H1 (cell line): ENCODE measurements at regions not wholly inside any gene's neighbourhood (a gene's known extent, or its start where the extent isn't known, plus 50 kb on each side); places are given as distances from the start of the nearest gene placed in this dataset.

Source experiments
- ATF3 ChIP-seq: IDR thresholded peaks from 2 replicates; pipeline ENCODE4 v1.6.1; 2011; ENCODE audit warnings: low read depth, mild to moderate bottlenecking, low read length; ENCODE audit not compliant: insufficient read depth
- CBX5 ChIP-seq: fragments of 300-800, 300-1000 bp; sonication (generic); IDR thresholded peaks from 2 replicates; pipeline ENCODE4 v1.7.1; 2016; ENCODE audit warnings: antibody characterized with exemption, low read length, low read depth
- CTCF ChIP-seq, 3 experiments: IDR thresholded peaks; 1 replicate in 2 of 3; 2 replicates in 1 of 3; pipeline versions ENCODE4 v1.5.1 to v1.6.1; 2011; ENCODE audit warnings: low read length in 3 of 3, mild to moderate bottlenecking in 3 of 3, inconsistent platforms in 2 of 3, low read depth in 1 of 3, moderate library complexity in 1 of 3; ENCODE audit not compliant: insufficient read depth in 1 of 3; ENCODE audit errors: control extremely low read depth in 1 of 3
- EGR1 ChIP-seq: IDR thresholded peaks from 2 replicates; pipeline ENCODE4 v1.6.1; 2011; ENCODE audit warnings: low read depth, low read length, borderline replicate concordance
- EP300 ChIP-seq, 2 experiments: IDR thresholded peaks; 1 replicate in 1 of 2; 2 replicates in 1 of 2; pipeline ENCODE4 v1.6.1; 2011 to 2012; ENCODE audit warnings: low read depth in 2 of 2, low read length in 2 of 2, mild to moderate bottlenecking in 2 of 2, borderline replicate concordance in 1 of 2, inconsistent platforms in 1 of 2, moderate library complexity in 1 of 2
- GABPA ChIP-seq: IDR thresholded peaks from 2 replicates; pipeline ENCODE4 v1.6.1; 2011; ENCODE audit warnings: mild to moderate bottlenecking, low read length, moderate library complexity, borderline replicate concordance; ENCODE audit not compliant: insufficient read depth
- JUND ChIP-seq: IDR thresholded peaks from 2 replicates; pipeline ENCODE4 v1.6.1; 2011; ENCODE audit warnings: mild to moderate bottlenecking, improper control_type of control experiment, low read length
- NANOG ChIP-seq: IDR thresholded peaks from 2 replicates; pipeline ENCODE4 v1.6.1; 2011; ENCODE audit warnings: low read length, low read depth, mild to moderate bottlenecking, inconsistent platforms; ENCODE audit not compliant: insufficient read depth, poor library complexity, severe bottlenecking
- POLR2A ChIP-seq, 2 experiments: IDR thresholded peaks; 1 replicate in 1 of 2; 2 replicates in 1 of 2; pipeline ENCODE4 v1.6.1; 2011; ENCODE audit warnings: low read depth in 2 of 2, low read length in 2 of 2, mild to moderate bottlenecking in 2 of 2; ENCODE audit errors: control extremely low read depth in 1 of 2
- POLR2AphosphoS5 ChIP-seq: IDR thresholded peaks from 2 replicates; pipeline ENCODE4 v1.6.1; 2011; ENCODE audit warnings: low read depth, low read length
- RAD21 ChIP-seq, 2 experiments: IDR thresholded peaks in 1 of 2; conservative IDR thresholded peaks in 1 of 2; 2 replicates each; pipeline ENCODE4 v1.6.1; 2011; ENCODE audit warnings: low read depth in 2 of 2, low read length in 2 of 2, improper control_type of control experiment in 1 of 2, inconsistent platforms in 1 of 2, mild to moderate bottlenecking in 1 of 2, moderate library complexity in 1 of 2
- TCF12 ChIP-seq: IDR thresholded peaks from 2 replicates; pipeline ENCODE4 v1.6.1; 2011; ENCODE audit warnings: low read depth, mild to moderate bottlenecking, low read length
- TEAD4 ChIP-seq: IDR thresholded peaks from 2 replicates; pipeline ENCODE4 v1.6.1; 2012; ENCODE audit warnings: low read depth, low read length, inconsistent platforms, mixed read lengths
- ZNF274 ChIP-seq: IDR thresholded peaks from 2 replicates; pipeline ENCODE4 v1.7.0; 2012; ENCODE audit warnings: low read length, borderline replicate concordance; ENCODE audit errors: extremely low read depth

GRCh38 chr3:145355206-145355605, 805.8 kb downstream of the PLOD2 start:
- TF ChIP-seq POLR2A (IDR thresholded peaks at IDR 0.05; ENCODE audit: control extremely low read depth in 1 of 2, low read depth in 2 of 2, low read length in 2 of 2) = no peak
- TF ChIP-seq POLR2AphosphoS5 = no peak
- no peak for TF ChIP-seq CTCF (IDR thresholded peaks at IDR 0.05; ENCODE audit: control extremely low read depth in 1 of 3, insufficient read depth in 1 of 3, low read depth in 1 of 3, low read length in 3 of 3)
- TF ChIP-seq NANOG = no peak
- TF ChIP-seq EP300 (IDR thresholded peaks at IDR 0.05; ENCODE audit: borderline replicate concordance in 1 of 2, low read depth in 2 of 2, low read length in 2 of 2) = no peak
- no peak for TF ChIP-seq EGR1
- no peak; a peak in 1 of 4 replicates for TF ChIP-seq RAD21 (IDR thresholded peaks at IDR 0.05 in 1 of 2, conservative IDR thresholded peaks at IDR 0.05 in 1 of 2; ENCODE audit: low read depth in 2 of 2, low read length in 2 of 2)
- no peak for TF ChIP-seq GABPA
- no peak for TF ChIP-seq ZNF274
- TF ChIP-seq ATF3 = no peak
- TF ChIP-seq TCF12 = no peak
- no peak for TF ChIP-seq JUND
- peak; percentile 86 for TF ChIP-seq TEAD4
- TF ChIP-seq CBX5 = no peak
